Fibroblast of mammary gland (primary cell): ENCODE measurements at regions not wholly inside any gene's neighbourhood (a gene's known extent, or its start where the extent isn't known, plus 50 kb on each side); places are given as distances from the start of the nearest gene placed in this dataset.

Experiments
- DNase-seq: peaks from one replicate; pipeline ENCODE4 v3.0.0-alpha.2; 2010; ENCODE audit warnings: low read depth
- H3K4me3 ChIP-seq: 2 replicates; pipeline ENCODE4 v1.5.1; 2011; ENCODE audit warnings: low read depth, mild to moderate bottlenecking, low read length, moderate library complexity; ENCODE audit not compliant: control insufficient read depth
- TF ChIP-seq, protein P1 (sequence below): conservative IDR thresholded peaks from 2 replicates; pipeline ENCODE4 v1.5.1; 2011; ENCODE audit warnings: low read depth, low read length, inconsistent platforms; ENCODE audit not compliant: control insufficient read depth, insufficient read depth

DNA sequence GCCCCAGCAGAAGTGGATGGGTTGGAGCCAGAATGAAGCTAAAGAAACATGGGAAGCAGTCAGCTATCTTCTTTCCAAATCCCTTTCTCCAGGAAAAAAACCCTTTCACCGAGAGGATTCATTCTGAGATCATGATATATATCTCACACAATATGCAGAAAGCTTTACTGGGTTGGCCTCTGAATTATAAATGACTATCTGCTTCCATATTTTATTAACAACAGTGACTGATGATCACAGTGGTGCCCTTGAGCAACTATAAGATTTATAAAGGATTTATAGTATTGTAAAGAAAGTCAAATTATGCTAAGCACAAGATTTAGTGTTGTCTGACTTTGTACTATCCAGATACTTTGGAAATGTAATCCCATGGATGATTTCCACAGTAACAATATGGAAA is 180.3 kb downstream of the KCNE4 start:
- DNase-seq: no peak
- H3K4me3 ChIP-seq: no peak overlapping the region

DNA sequence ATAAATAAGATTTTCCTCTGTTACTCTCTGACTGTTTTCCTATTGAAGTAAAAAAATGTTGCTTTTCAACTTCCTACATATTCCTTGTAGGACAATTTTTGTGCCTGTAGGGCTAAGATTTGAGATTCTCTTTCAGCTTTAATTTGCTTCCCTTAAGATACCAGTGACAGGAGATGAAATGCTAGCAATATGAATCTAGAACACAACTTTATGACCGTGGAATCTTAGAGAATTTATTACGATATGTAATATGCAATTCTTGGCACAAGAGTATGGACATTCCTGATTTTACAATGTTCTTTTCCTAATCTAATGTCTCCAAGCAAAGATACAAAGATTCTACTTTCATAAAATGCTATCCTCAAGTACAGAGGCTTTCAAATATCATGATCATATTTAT is 180.9 kb downstream of the KCNE4 start:
- TF ChIP-seq, protein P1, sequence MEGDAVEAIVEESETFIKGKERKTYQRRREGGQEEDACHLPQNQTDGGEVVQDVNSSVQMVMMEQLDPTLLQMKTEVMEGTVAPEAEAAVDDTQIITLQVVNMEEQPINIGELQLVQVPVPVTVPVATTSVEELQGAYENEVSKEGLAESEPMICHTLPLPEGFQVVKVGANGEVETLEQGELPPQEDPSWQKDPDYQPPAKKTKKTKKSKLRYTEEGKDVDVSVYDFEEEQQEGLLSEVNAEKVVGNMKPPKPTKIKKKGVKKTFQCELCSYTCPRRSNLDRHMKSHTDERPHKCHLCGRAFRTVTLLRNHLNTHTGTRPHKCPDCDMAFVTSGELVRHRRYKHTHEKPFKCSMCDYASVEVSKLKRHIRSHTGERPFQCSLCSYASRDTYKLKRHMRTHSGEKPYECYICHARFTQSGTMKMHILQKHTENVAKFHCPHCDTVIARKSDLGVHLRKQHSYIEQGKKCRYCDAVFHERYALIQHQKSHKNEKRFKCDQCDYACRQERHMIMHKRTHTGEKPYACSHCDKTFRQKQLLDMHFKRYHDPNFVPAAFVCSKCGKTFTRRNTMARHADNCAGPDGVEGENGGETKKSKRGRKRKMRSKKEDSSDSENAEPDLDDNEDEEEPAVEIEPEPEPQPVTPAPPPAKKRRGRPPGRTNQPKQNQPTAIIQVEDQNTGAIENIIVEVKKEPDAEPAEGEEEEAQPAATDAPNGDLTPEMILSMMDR: no peak
- no peak overlapping the region for H3K4me3 ChIP-seq
- no peak for DNase-seq

More for the DNA sequence above, 180.3 kb downstream of the KCNE4 start:
- TF ChIP-seq, protein P1: no peak

DNA sequence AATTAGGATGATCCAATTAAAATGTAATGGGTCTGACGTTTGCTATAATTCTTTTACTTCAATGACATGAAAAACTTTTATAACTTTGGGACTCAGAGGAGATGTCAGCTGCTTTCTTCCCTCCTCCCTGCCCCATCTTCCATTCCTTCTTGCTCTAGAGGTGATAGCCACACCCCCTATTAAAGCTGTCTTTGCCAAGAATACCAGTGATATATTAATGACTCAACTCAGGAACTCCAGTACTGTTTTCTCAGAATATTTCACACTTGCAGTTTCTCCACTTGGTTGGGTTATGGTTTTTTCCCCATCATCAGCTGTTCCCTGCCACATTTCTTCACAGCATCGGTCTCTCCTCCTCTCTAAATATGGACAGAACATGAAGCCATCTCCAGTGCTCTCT is 184.0 kb downstream of the KCNE4 start:
- H3K4me3 ChIP-seq: no peak overlapping the region
- DNase-seq: peak; percentile 23
- TF ChIP-seq, protein P1: no peak

DNA sequence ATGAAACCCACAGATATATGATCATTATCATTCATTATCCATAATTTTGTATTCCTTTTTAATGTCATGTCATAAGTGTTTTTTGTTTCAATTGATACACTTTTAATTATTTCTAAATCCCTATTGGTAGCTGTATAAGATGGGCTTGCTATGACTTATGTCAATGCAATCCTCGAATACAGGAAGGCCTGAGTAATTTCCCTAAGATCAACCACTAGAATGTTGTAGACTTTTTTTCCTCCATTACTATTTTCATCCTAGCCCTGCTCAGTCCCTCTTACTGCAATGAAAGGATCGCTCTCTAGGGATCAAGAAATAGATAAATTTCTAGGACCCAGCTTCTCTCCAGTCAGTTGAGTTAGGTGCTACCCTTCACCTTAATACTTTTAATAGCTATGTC is 186.3 kb downstream of the KCNE4 start:
- TF ChIP-seq, protein P1: no peak
- DNase-seq: no peak
- no peak overlapping the region for H3K4me3 ChIP-seq

DNA sequence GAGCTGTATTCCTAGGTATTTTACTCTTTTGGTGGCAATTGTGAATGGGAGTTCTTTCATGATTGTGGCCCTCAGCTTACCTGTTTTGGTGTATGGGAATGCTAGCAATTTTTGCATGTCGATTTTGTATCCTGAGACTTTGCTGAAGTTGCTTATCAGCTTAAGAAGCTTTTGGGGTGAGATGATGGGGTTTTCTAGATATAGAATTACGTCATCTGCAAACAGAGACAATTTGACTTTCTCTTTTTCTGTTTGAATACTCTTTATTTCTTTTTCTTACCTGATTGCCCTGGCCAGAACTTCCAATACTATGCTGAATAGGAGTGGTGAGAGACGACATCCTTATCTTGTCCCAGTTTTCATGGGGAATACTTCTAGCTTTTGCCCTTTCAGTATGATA is 191.2 kb downstream of the KCNE4 start:
- H3K4me3 ChIP-seq: no peak overlapping the region
- TF ChIP-seq, protein P1: no peak
- DNase-seq: no peak

DNA sequence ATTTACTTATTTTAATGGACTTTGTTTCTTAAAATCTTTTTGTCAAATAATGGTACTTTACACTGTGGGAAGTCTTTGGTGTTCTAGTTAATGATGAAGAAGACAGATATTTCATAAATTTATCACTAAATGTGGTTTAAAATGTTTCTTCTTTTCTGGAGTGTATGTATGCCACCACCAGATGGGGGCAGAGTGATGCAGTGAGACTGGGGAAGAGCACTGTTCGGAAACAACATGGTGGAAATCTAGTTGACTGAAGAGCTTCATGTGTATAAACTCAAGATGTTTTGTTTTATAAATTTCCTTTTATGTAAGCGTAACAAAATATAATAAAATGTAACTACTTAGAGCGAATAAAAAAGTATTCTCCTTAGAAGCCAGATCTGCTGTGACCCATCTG is 195.1 kb downstream of the KCNE4 start:
- DNase-seq: peak; percentile 67

More for the DNA sequence above, 195.1 kb downstream of the KCNE4 start:
- TF ChIP-seq, protein P1: peak; percentile 74
- H3K4me3 ChIP-seq: no peak overlapping the region
